Neural progenitor cell (in vitro differentiated cells): ENCODE measurements at regions not wholly inside any gene's neighbourhood (a gene's known extent, or its start where the extent isn't known, plus 50 kb on each side); places are given as distances from the start of the nearest gene placed in this dataset.

Experiments used
- DNase-seq: peaks from one replicate; pipeline ENCODE4 v3.0.0-alpha.2; 2016; ENCODE audit warnings: low spot score
- H2AFZ ChIP-seq: fragments of 200-600 bp; sonication (generic); replicated peaks from 2 replicates; pipeline ENCODE4 v1.6.1; 2016; ENCODE audit warnings: antibody characterized with exemption
- H3F3A ChIP-seq: fragments of 200-600 bp; sonication (generic); 2 replicates; pipeline ENCODE4 v1.6.1; 2016; ENCODE audit warnings: antibody characterized with exemption, low read depth
- H3K27ac ChIP-seq: fragments of 200-600 bp; sonication (generic); 2 replicates; pipeline ENCODE4 v1.5.1; 2016; ENCODE audit warnings: mild to moderate bottlenecking
- H3K27me3 ChIP-seq: fragments of 200-600 bp; sonication (generic); 2 replicates; pipeline ENCODE4 v1.6.1; 2016; ENCODE audit warnings: mild to moderate bottlenecking, moderate library complexity
- H3K36me3 ChIP-seq: fragments of 200-600 bp; sonication (generic); 2 replicates; pipeline ENCODE4 v1.5.1; 2016
- H3K4me1 ChIP-seq: fragments of 200-600 bp; sonication (generic); 2 replicates; pipeline ENCODE4 v1.6.1; 2016; ENCODE audit warnings: mixed run types
- H3K4me2 ChIP-seq: fragments of 200-600 bp; sonication (generic); 2 replicates; pipeline ENCODE4 v1.6.1; 2016
- H3K4me3 ChIP-seq: fragments of 200-600 bp; sonication (generic); 2 replicates; pipeline ENCODE4 v1.5.1; 2016
- H3K79me2 ChIP-seq: fragments of 200-600 bp; sonication (generic); 2 replicates; pipeline ENCODE4 v1.6.1; 2016; ENCODE audit warnings: low read depth
- H3K9ac ChIP-seq: fragments of 200-600 bp; sonication (generic); 2 replicates; pipeline ENCODE4 v1.6.1; 2016
- H3K9me3 ChIP-seq: fragments of 200-600 bp; sonication (generic); 2 replicates; pipeline ENCODE4 v1.5.1; 2016; ENCODE audit warnings: low read depth
- H4K20me1 ChIP-seq: fragments of 200-600 bp; sonication (generic); 2 replicates; pipeline ENCODE4 v1.6.1; 2016; ENCODE audit warnings: low read depth
- H3K27ac Mint-ChIP-seq: 3 replicates; pipeline ENCODE4 v1.8.0; 2021; ENCODE audit warnings: mixed read lengths
- H3K27me3 Mint-ChIP-seq: 2 replicates; pipeline ENCODE4 v1.8.0; 2022; ENCODE audit warnings: low read depth, mild to moderate bottlenecking, inconsistent platforms, moderate library complexity, mixed read lengths; ENCODE audit not compliant: insufficient read depth
- H3K36me3 Mint-ChIP-seq: 3 replicates; pipeline ENCODE4 v1.8.0; 2021; ENCODE audit warnings: mixed read lengths
- H3K4me1 Mint-ChIP-seq: 3 replicates; pipeline ENCODE4 v1.8.0; 2021; ENCODE audit warnings: mixed read lengths
- H3K4me3 Mint-ChIP-seq: 3 replicates; pipeline ENCODE4 v1.8.0; 2021; ENCODE audit warnings: mild to moderate bottlenecking, moderate library complexity, mixed read lengths
- H3K9me3 Mint-ChIP-seq: 3 replicates; pipeline ENCODE4 v1.8.0; 2020; ENCODE audit warnings: mixed read lengths
- CTCF ChIP-seq: fragments of 200-600 bp; sonication (generic); IDR thresholded peaks from 2 replicates; pipeline ENCODE4 v1.5.1; 2017; ENCODE audit warnings: antibody characterized with exemption, mild to moderate bottlenecking
- EZH2 ChIP-seq: fragments of 200-600 bp; sonication (generic); IDR thresholded peaks from 2 replicates; pipeline ENCODE4 v1.6.1; 2017; ENCODE audit warnings: antibody characterized with exemption, mild to moderate bottlenecking, moderate library complexity
- EZH2phosphoT487 ChIP-seq: fragments of 200-600 bp; sonication (generic); IDR thresholded peaks from 2 replicates; pipeline ENCODE4 v1.6.1; 2017; ENCODE audit warnings: antibody characterized with exemption

GRCh38 chr11:56911312-56911711 lies 77.4 kb upstream of the OR5AK2 start:
- Histone ChIP-seq H3F3A (no peaks in the 10 kb centered on the region), H2AFZ (no peak overlapping the region), H3K9ac (no peak overlapping the region), H3K79me2 (no peaks in the 10 kb centered on the region), H3K9me3 (no peaks in the 10 kb centered on the region), H3K36me3 (no peaks in the 10 kb centered on the region), H4K20me1 (no peaks in the 10 kb centered on the region), H3K4me2 (no peak overlapping the region), H3K4me3 (no peak overlapping the region), H3K27me3 (no peaks in the 10 kb centered on the region), H3K4me1 (no peaks in the 10 kb centered on the region), H3K27ac (no peak overlapping the region)
- Mint-ChIP-seq H3K36me3 (no peaks in the 10 kb centered on the region), H3K27me3 (no peaks in the 10 kb centered on the region), H3K4me3 (no peak overlapping the region), H3K4me1 (peaks cover 3% of the 10 kb centered on the region), H3K9me3 (no peaks in the 10 kb centered on the region), H3K27ac (no peak overlapping the region)
- no peak for TF ChIP-seq EZH2
- no peak for TF ChIP-seq CTCF
- TF ChIP-seq EZH2phosphoT487: no peak
- no peak for DNase-seq

GRCh38 chr11:56910785-56911184 lies 77.9 kb upstream of the OR5AK2 start:
- no peak overlapping the region for H3K4me3 Mint-ChIP-seq

GRCh38 chr11:56910046-56910773 lies 78.5 kb upstream of the OR5AK2 start:
- Histone ChIP-seq H4K20me1 (no peaks in the 10 kb centered on the region), H2AFZ (no peak overlapping the region), H3K27me3 (no peaks in the 10 kb centered on the region), H3K9ac (no peak overlapping the region), H3K9me3 (no peaks in the 10 kb centered on the region), H3K4me1 (no peaks in the 10 kb centered on the region), H3K79me2 (no peaks in the 10 kb centered on the region), H3K36me3 (no peaks in the 10 kb centered on the region), H3K4me2 (no peak overlapping the region), H3F3A (no peaks in the 10 kb centered on the region), H3K27ac (no peak overlapping the region), H3K4me3 (no peak overlapping the region)
- no peak for DNase-seq
- peaks cover 3% of the 10 kb centered on the region for H3K4me1 Mint-ChIP-seq
- H3K27ac Mint-ChIP-seq: no peak overlapping the region
- H3K4me3 Mint-ChIP-seq: no peak overlapping the region
- no peaks in the 10 kb centered on the region for H3K36me3 Mint-ChIP-seq
- no peaks in the 10 kb centered on the region for H3K27me3 Mint-ChIP-seq
- no peak for TF ChIP-seq CTCF
- no peak for TF ChIP-seq EZH2
- TF ChIP-seq EZH2phosphoT487: no peak
- no peaks in the 10 kb centered on the region for H3K9me3 Mint-ChIP-seq

More at GRCh38 chr11:56910785-56911184, 77.9 kb upstream of the OR5AK2 start:
- H3K79me2 ChIP-seq: no peaks in the 10 kb centered on the region
- Mint-ChIP-seq H3K4me1 (peaks cover 3% of the 10 kb centered on the region), H3K9me3 (no peaks in the 10 kb centered on the region), H3K27ac (no peak overlapping the region), H3K36me3 (no peaks in the 10 kb centered on the region), H3K27me3 (no peaks in the 10 kb centered on the region)
- H2AFZ ChIP-seq: no peak overlapping the region
- no peaks in the 10 kb centered on the region for H3K36me3 ChIP-seq
- no peaks in the 10 kb centered on the region for H3F3A ChIP-seq
- no peak overlapping the region for H3K27ac ChIP-seq
- no peaks in the 10 kb centered on the region for H3K9me3 ChIP-seq
- DNase-seq: no peak
- no peaks in the 10 kb centered on the region for H3K4me1 ChIP-seq
- TF ChIP-seq CTCF (no peak), EZH2phosphoT487 (no peak), EZH2 (no peak)
- no peak overlapping the region for H3K4me3 ChIP-seq
- H3K27me3 ChIP-seq: no peaks in the 10 kb centered on the region
- no peak overlapping the region for H3K4me2 ChIP-seq
- no peaks in the 10 kb centered on the region for H4K20me1 ChIP-seq
- no peak overlapping the region for H3K9ac ChIP-seq
